ENCODE measurements at regions not wholly inside any gene's neighbourhood (a gene's known extent, or its start where the extent isn't known, plus 50 kb on each side); places are given as distances from the start of the nearest gene placed in this dataset.

GRCh38 chr4:179871726-179872125 is 2371.5 kb upstream of the TENM3 start:
- H3K4me3 ChIP-seq (replicated peaks; ENCODE audit: low read depth, low read length): no peak overlapping the region
- TF ChIP-seq CTCF (IDR thresholded peaks at IDR 0.05; ENCODE audit: low read depth, low read length, missing control alignments): no peak
- no peak for DNase-seq (ENCODE audit: extremely low read depth, low read depth)

GRCh38 chr4:179872755-179873154 is 2370.4 kb upstream of the TENM3 start:
- DNase-seq (ENCODE audit: extremely low read depth, low read depth): no peak
- TF ChIP-seq CTCF (IDR thresholded peaks at IDR 0.05; ENCODE audit: low read depth, low read length, missing control alignments): no peak
- H3K4me3 ChIP-seq (replicated peaks; ENCODE audit: low read depth, low read length): no peak overlapping the region

- DNase-seq (ENCODE audit: extremely low read depth, low read depth): no peak
- no peak for TF ChIP-seq CTCF (IDR thresholded peaks at IDR 0.05; ENCODE audit: low read depth, low read length, missing control alignments)
- H3K4me3 ChIP-seq (replicated peaks; ENCODE audit: low read depth, low read length): no peak overlapping the region
Measured at GRCh38 chr4:179880756-179881155, 2362.4 kb upstream of the TENM3 start.

- no peak overlapping the region for H3K4me3 ChIP-seq (replicated peaks; ENCODE audit: low read depth, low read length)
- no peak for TF ChIP-seq CTCF (IDR thresholded peaks at IDR 0.05; ENCODE audit: low read depth, low read length, missing control alignments)
- DNase-seq (ENCODE audit: extremely low read depth, low read depth): no peak
Measured at GRCh38 chr4:179894066-179894778, 2349.0 kb upstream of the TENM3 start.

- DNase-seq (ENCODE audit: extremely low read depth, low read depth): no peak
- no peak overlapping the region for H3K4me3 ChIP-seq (replicated peaks; ENCODE audit: low read depth, low read length)
Measured at GRCh38 chr4:179919587-179919986, 2323.6 kb upstream of the TENM3 start.

GRCh38 chr4:179927473-179927872 is 2315.7 kb upstream of the TENM3 start:
- no peak overlapping the region for H3K4me3 ChIP-seq (replicated peaks; ENCODE audit: low read depth, low read length)
- no peak for TF ChIP-seq CTCF (IDR thresholded peaks at IDR 0.05; ENCODE audit: low read depth, low read length, missing control alignments)
- DNase-seq (ENCODE audit: extremely low read depth, low read depth): no peak

More at GRCh38 chr4:179919587-179919986, 2323.6 kb upstream of the TENM3 start:
- no peak for TF ChIP-seq CTCF (IDR thresholded peaks at IDR 0.05; ENCODE audit: low read depth, low read length, missing control alignments)

GRCh38 chr4:179941911-179942310 is 2301.3 kb upstream of the TENM3 start:
- no peak for TF ChIP-seq CTCF (IDR thresholded peaks at IDR 0.05; ENCODE audit: low read depth, low read length, missing control alignments)
- no peak for DNase-seq (ENCODE audit: extremely low read depth, low read depth)
- no peak overlapping the region for H3K4me3 ChIP-seq (replicated peaks; ENCODE audit: low read depth, low read length)

Measured in HFF-Myc (cell line).